BJ (cell line): ENCODE measurements at regions not wholly inside any gene's neighbourhood (a gene's known extent, or its start where the extent isn't known, plus 50 kb on each side); places are given as distances from the start of the nearest gene placed in this dataset.

Experiments used
- CTCF ChIA-PET: fragments of 350-600 bp; formaldehyde crosslinking; extraction: SDS; loops from one replicate; lab custom pipeline; 2021; ENCODE audit warnings: antibody characterized with exemption, inconsistent platforms; lab: Yijun Ruan, JAX
- POLR2A ChIA-PET: fragments of 300-600 bp; sonication (Branson Sonifier 250); formaldehyde crosslinking; extraction: SDS; loops from one replicate; lab custom pipeline; 2021; ENCODE audit warnings: antibody characterized with exemption; lab: Charles Lee
- DNase-seq: peaks from one replicate; pipeline ENCODE4 v3.0.0-alpha.2; 2011; ENCODE audit warnings: low read depth
- H3K27me3 ChIP-seq: 2 replicates; pipeline ENCODE4 v1.6.0; 2011; ENCODE audit warnings: low read length; ENCODE audit not compliant: control insufficient read depth, insufficient read depth
- H3K36me3 ChIP-seq: 2 replicates; pipeline ENCODE4 v1.5.1; 2011; ENCODE audit warnings: low read length; ENCODE audit not compliant: control insufficient read depth, insufficient read depth
- H3K4me3 ChIP-seq: 2 replicates; pipeline ENCODE4 v1.5.1; 2011; ENCODE audit warnings: low read depth, mild to moderate bottlenecking, control low read depth, low read length
- TF ChIP-seq, protein P1 (sequence below): IDR thresholded peaks from 2 replicates; pipeline ENCODE4 v1.5.1; 2011; ENCODE audit warnings: low read depth, mild to moderate bottlenecking, control low read depth, inconsistent platforms, low read length, moderate library complexity; ENCODE audit not compliant: insufficient read depth

DNA sequence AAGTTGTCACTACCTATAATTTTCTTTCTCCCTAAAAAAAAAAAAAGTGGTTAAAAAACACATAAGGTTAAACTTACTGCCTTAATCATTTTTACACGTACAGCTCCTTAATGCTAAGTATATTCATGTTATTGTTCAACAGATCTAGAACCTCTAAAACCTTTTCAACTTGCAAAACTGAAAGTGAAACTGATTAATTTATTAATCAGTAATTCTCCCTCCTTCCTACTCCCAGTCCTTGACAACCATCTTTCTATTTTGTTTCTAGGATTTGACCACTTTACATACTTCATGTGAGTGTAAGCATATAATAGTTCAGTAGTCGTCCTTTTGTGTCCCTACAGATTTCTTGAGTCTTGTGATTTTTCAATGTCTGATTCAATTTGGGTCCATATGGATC is 251.4 kb upstream of the KIF2B start:
- no peak for DNase-seq
- POLR2A ChIA-PET, result no interaction called here
- TF ChIP-seq, protein P1, sequence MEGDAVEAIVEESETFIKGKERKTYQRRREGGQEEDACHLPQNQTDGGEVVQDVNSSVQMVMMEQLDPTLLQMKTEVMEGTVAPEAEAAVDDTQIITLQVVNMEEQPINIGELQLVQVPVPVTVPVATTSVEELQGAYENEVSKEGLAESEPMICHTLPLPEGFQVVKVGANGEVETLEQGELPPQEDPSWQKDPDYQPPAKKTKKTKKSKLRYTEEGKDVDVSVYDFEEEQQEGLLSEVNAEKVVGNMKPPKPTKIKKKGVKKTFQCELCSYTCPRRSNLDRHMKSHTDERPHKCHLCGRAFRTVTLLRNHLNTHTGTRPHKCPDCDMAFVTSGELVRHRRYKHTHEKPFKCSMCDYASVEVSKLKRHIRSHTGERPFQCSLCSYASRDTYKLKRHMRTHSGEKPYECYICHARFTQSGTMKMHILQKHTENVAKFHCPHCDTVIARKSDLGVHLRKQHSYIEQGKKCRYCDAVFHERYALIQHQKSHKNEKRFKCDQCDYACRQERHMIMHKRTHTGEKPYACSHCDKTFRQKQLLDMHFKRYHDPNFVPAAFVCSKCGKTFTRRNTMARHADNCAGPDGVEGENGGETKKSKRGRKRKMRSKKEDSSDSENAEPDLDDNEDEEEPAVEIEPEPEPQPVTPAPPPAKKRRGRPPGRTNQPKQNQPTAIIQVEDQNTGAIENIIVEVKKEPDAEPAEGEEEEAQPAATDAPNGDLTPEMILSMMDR, result no peak
- no peak overlapping the region for H3K4me3 ChIP-seq
- CTCF ChIA-PET, result no interaction called here
- H3K27me3 ChIP-seq, result no peaks in the 10 kb centered on the region
- H3K36me3 ChIP-seq, result no peaks in the 10 kb centered on the region

DNA sequence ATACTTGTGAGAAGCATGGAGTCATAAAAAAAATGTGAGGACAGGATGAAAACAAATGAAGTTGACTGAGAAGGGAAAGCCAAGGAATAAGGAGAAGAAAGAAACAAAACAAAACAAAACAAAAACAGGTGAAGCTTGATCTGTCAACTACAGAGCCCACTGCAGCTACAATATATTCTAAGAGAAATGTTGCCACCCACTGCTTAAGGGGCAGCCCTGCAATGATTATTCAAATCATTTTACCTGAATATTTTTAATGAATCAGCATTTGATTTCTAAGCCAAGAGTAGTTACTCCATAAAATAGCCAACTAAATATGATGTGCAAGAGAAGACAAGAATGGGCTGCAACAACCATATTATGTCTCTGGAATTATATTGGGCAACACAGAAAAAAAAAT is 252.0 kb upstream of the KIF2B start:
- CTCF ChIA-PET, result no interaction called here
- no peaks in the 10 kb centered on the region for H3K36me3 ChIP-seq
- TF ChIP-seq, protein P1, result no peak
- POLR2A ChIA-PET, result no interaction called here
- no peak overlapping the region for H3K4me3 ChIP-seq
- H3K27me3 ChIP-seq, result no peaks in the 10 kb centered on the region
- no peak for DNase-seq

DNA sequence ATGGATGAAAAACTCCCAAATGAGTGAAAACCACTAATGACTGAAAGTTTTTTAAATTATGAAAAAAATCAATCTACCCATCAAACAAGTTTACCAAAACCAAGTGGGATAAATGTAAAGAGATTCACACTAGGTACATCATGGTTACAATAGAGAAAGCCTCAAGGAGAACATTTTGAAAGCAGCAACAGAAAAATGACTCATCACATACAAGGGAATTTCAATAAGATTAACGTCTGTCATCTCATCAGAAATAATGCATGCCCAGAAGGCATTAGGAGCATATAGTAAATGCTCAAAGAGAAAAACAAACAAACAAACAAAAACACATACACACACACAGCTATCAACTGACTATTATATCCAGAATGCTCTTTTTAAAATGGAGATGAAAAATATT is 261.8 kb upstream of the KIF2B start:
- TF ChIP-seq, protein P1, result no peak
- no peak for DNase-seq
- POLR2A ChIA-PET, result no interaction called here
- Histone ChIP-seq H3K4me3 (no peak overlapping the region), H3K36me3 (no peaks in the 10 kb centered on the region), H3K27me3 (no peaks in the 10 kb centered on the region)
- CTCF ChIA-PET, result no interaction called here

DNA sequence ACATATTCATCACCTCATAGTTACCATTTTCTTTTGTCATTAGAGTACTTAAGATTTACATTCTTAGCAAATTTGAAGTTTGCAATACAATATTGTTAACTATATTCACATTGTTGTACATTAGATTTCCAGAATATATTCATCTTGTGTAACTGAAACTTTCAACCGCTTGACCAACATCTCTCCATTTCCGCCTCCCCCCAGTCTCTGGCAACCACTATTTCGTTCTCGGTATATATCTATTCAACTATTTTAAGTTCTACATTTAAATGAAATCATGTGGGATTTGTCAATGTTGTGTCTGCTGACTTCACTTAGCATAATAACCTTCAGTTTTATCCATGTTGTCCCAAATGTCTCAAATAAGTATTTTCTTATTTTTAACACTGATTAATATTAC is 274.5 kb upstream of the KIF2B start:
- TF ChIP-seq, protein P1, result no peak
- CTCF ChIA-PET, result no interaction called here

DNA sequence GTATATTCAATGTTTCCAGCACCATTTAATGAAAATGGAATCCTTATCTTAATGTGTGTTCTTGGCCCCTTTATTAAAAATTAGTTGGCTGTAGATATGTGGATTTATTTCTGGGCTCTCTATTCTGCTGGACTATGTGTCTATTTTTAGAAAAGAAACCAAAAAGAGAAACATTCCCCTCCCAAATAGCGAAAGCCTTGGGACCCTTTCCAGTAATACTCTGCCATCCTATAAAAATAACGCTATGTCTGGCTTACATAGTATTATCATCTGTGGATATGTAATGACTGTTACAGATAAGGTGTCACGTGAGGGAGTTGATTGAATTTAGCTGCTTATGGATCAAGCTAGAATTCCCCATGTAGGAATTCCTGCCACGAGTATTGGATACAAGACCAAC is 279.3 kb upstream of the KIF2B start:
- ChIA-PET CTCF (no interaction called here), POLR2A (no interaction called here)
- TF ChIP-seq, protein P1, result no peak
- DNase-seq, result no peak
- H3K36me3 ChIP-seq, result no peaks in the 10 kb centered on the region
- H3K27me3 ChIP-seq, result no peaks in the 10 kb centered on the region
- H3K4me3 ChIP-seq, result no peak overlapping the region

More for the DNA sequence above, 274.5 kb upstream of the KIF2B start:
- POLR2A ChIA-PET, result no interaction called here
- no peak for DNase-seq
- Histone ChIP-seq H3K4me3 (no peak overlapping the region), H3K36me3 (no peaks in the 10 kb centered on the region), H3K27me3 (no peaks in the 10 kb centered on the region)
